Head of caudate nucleus (tissue), 42 donors: ENCODE measurements at regions not wholly inside any gene's neighbourhood (a gene's known extent, or its start where the extent isn't known, plus 50 kb on each side); places are given as distances from the start of the nearest gene placed in this dataset.
"Not testable (repeated sequence)": the region's sequence is repeated elsewhere in the genome, so short reads cannot be mapped to it uniquely, and the experiment has no call there.

ENCODE experiments used
- DNase-seq, 42 donors: peaks; one replicate each; pipeline versions ENCODE4 v3.0.0 to v3.0.0-alpha.2; 2020 to 2021; ENCODE audit warnings: mixed read lengths in 7 of 42
- intact Hi-C: fragments of 100-400 bp; cut with DNase I; formaldehyde crosslinking; loops from one replicate; pipeline ENCODE4 v1.15.0; 2022

GRCh38 chr9:34809504-34810186, 99.7 kb upstream of the CCL21 start:
- DNase-seq: peak in 29 of 42 donors; percentile 1 to 47 (median 15)
- intact Hi-C loops: no loop called here

- intact Hi-C loops: no loop called here
- DNase-seq: no peak
These were observed 93.0 kb upstream of the CCL21 start for GRCh38 chr9:34802916-34803315.

GRCh38 chr9:34797367-34797766, 87.4 kb upstream of the CCL21 start:
- intact Hi-C loops: no loop called here
- DNase-seq: no peak

GRCh38 chr9:34796924-34797323, 87.0 kb upstream of the CCL21 start:
- intact Hi-C loops: no loop called here
- no peak for DNase-seq

- no peak for DNase-seq
- intact Hi-C loops: no loop called here
These were observed 83.5 kb upstream of the CCL21 start for GRCh38 chr9:34793428-34793827.

- intact Hi-C loops: no loop called here
- DNase-seq: peak in 32 of 42 donors; percentile 9 to 91 (median 42)
These were observed 74.1 kb upstream of the CCL21 start for GRCh38 chr9:34783951-34784487.

- intact Hi-C loops: no loop called here
- DNase-seq: no peak
These were observed 72.4 kb upstream of the CCL21 start for GRCh38 chr9:34782372-34782771.

GRCh38 chr9:34777666-34778065, 67.7 kb upstream of the CCL21 start:
- DNase-seq: peak in 11 of 42 donors; percentile 4 to 45 (median 21)
- intact Hi-C loops: no loop called here

- no peak for DNase-seq
- intact Hi-C loops: no loop called here
These were observed 64.0 kb upstream of the CCL21 start for GRCh38 chr9:34773955-34774354.

- intact Hi-C loops: no loop called here
- DNase-seq: no peak
These were observed 63.5 kb upstream of the CCL21 start for GRCh38 chr9:34773306-34773910.

GRCh38 chr9:34771007-34771406, 61.1 kb upstream of the CCL21 start:
- intact Hi-C loops: no loop called here

GRCh38 chr9:34767087-34767486, 57.2 kb upstream of the CCL21 start:
- intact Hi-C loops, DNase-seq: not testable (repeated sequence)

More at GRCh38 chr9:34771007-34771406, 61.1 kb upstream of the CCL21 start:
- DNase-seq: no peak

- intact Hi-C loops: not testable (repeated sequence)
- peak; percentile 46 to 88 (median 73) for DNase-seq
These were observed 50.5 kb upstream of the CCL21 start for GRCh38 chr9:34760196-34761040.
